Ascending aorta (tissue), 2 donors: ENCODE measurements at regions not wholly inside any gene's neighbourhood (a gene's known extent, or its start where the extent isn't known, plus 50 kb on each side); places are given as distances from the start of the nearest gene placed in this dataset.

ENCODE experiments used
- DNase-seq, 2 donors: peaks; one replicate each; pipeline ENCODE4 v3.0.0-alpha.2; 2019; ENCODE audit warnings: low spot score in 2 of 2
- H3K27ac ChIP-seq, 2 donors: fragments of 200-600 bp; sonication (generic); one replicate each; pipeline ENCODE4 v1.5.1; 2016 to 2017; ENCODE audit warnings: mild to moderate bottlenecking in 1 of 2
- H3K27me3 ChIP-seq: fragments of 200-600 bp; sonication (generic); one replicate; pipeline ENCODE4 v1.5.1; 2017
- H3K36me3 ChIP-seq, 2 donors: fragments of 200-600 bp; sonication (generic); one replicate each; pipeline ENCODE4 v1.5.1; 2016
- H3K4me1 ChIP-seq, 2 donors: fragments of 200-600 bp; sonication (generic); one replicate each; pipeline ENCODE4 v1.5.1; 2016 to 2017; ENCODE audit warnings: mild to moderate bottlenecking in 1 of 2
- H3K4me3 ChIP-seq, 2 donors: fragments of 200-600 bp; sonication (generic); one replicate each; pipeline ENCODE4 v1.5.1; 2016 to 2017; ENCODE audit warnings: mild to moderate bottlenecking in 1 of 2
- H3K9me3 ChIP-seq, 2 donors: fragments of 200-600 bp; sonication (generic); one replicate each; pipeline ENCODE4 v1.5.1; 2016
- intact Hi-C: fragments of 100-400 bp; cut with DNase I; formaldehyde crosslinking; loops from one replicate; pipeline ENCODE4 v1.15.1; 2023
- TF ChIP-seq, protein P1 (sequence below), 3 experiments: fragments of 200-600 bp in 2 of 3; fragments of 450-650 bp in 1 of 3; sonication (generic) in 2 of 3; IDR thresholded peaks; one replicate each; pipeline ENCODE4 v1.5.1; 2016 to 2019; ENCODE audit warnings: antibody characterized with exemption in 3 of 3, mild to moderate bottlenecking in 1 of 3, moderate library complexity in 1 of 3

DNA sequence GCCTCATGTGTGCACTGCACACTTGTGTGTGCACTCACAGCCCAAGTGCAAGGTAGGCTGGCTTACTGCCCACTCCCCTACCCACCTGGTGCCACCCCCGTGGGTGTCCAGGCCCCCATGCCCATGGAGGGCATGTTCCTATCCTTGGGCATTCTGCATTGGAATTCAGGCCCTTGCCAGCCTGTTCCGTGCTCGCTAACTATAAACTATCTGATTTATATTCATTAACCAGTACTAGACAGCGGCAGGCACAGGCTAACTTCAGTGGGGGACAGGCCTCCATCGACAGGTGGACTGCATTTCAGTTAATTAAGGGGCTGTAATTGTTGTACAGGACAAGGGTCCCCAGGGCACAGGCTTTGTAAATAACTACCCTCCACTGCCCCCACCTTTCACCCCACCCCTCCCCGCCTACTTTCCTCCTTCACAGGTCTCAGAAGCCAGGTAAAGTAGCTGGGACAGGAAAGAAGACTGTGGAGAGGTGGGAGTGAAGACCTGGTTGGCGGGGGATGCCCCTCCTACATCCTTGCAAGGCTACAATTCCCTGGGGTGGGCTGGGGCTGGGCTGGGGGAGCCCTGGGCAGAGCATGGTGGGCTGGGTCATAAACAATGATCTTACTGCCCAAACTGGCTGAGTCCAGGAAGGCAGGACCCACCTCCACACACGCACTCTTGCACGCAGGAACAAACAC lies 119.0 kb upstream of the LHX1 start:
- Histone ChIP-seq H3K27ac (no peak overlapping the region), H3K9me3 (no peaks in the 10 kb centered on the region), H3K36me3 (no peaks in the 10 kb centered on the region), H3K4me1 (no peaks in the 10 kb centered on the region), H3K4me3 (no peak overlapping the region), H3K27me3 (no peaks in the 10 kb centered on the region)
- intact Hi-C loops = no loop called here
- TF ChIP-seq, protein P1, sequence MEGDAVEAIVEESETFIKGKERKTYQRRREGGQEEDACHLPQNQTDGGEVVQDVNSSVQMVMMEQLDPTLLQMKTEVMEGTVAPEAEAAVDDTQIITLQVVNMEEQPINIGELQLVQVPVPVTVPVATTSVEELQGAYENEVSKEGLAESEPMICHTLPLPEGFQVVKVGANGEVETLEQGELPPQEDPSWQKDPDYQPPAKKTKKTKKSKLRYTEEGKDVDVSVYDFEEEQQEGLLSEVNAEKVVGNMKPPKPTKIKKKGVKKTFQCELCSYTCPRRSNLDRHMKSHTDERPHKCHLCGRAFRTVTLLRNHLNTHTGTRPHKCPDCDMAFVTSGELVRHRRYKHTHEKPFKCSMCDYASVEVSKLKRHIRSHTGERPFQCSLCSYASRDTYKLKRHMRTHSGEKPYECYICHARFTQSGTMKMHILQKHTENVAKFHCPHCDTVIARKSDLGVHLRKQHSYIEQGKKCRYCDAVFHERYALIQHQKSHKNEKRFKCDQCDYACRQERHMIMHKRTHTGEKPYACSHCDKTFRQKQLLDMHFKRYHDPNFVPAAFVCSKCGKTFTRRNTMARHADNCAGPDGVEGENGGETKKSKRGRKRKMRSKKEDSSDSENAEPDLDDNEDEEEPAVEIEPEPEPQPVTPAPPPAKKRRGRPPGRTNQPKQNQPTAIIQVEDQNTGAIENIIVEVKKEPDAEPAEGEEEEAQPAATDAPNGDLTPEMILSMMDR (IDR thresholded peaks at IDR 0.05) = no peak
- DNase-seq = no peak

DNA sequence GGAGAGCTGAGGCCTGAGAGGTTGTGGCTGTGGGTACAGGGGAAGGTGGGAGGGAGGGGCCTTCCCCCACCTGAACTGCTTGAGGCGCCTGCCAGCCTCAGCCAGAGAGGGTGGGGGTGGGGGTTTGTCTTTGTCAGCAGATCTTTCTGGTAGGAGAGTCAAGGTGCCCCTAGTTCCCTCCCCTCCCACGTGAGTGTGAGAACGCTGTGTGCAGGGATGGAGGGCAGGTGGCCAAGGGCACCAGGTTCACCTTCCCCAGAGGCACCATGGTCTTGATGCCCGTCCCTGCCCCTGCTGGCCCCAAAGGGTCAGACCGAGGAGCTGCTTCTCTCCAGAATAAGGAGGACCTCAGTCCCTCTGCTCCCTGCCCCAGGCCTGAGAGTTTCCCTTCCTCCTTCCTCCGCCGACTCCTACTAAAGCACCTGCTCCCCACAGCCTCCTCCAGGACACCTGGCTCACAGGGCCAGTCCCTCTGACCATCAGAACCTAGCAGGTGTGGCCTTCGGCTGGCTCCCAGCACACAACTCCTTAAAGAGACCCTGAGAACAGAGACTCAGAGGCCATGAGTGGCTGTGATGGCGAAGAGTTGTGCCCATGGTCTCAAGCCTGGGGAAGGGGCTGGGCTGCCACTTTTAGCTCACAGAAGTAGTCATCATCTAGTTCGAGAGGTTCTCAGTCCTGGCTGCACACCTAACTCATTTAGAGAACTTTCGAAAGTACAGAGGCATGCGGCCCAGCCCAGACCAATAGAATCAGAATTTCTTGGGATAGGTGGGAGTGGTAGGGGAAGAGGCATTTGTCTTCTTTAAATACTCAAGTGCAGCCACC lies 113.2 kb upstream of the LHX1 start:
- no peaks in the 10 kb centered on the region for H3K4me1 ChIP-seq
- no peaks in the 10 kb centered on the region for H3K36me3 ChIP-seq
- TF ChIP-seq, protein P1 (IDR thresholded peaks at IDR 0.05) = no peak
- no peaks in the 10 kb centered on the region for H3K27me3 ChIP-seq
- no peak overlapping the region for H3K4me3 ChIP-seq
- DNase-seq = no peak
- no peak overlapping the region for H3K27ac ChIP-seq
- H3K9me3 ChIP-seq = no peaks in the 10 kb centered on the region
- intact Hi-C loops = no loop called here

DNA sequence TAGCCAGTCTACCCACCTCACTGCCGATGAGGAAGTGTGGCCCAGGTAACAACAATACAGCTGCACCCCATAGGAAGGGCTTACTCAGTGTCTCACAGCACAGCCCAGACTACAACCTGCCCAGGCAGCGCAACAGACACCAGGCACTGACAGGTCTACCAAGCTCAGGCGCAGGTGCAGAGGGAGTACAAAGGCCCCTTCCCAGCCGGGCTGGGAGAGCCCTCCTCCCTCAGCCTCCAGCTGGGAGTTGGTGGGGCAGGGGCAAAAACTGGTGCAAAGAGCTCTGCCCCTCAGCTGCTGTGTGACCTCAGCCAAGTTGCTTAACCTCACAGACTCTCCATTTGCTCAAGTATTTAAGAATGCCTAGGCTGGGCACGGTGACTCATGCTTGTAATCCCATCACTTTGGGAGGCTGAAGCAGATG lies 112.6 kb upstream of the LHX1 start:
- intact Hi-C loops = no loop called here
- no peak for DNase-seq

DNA sequence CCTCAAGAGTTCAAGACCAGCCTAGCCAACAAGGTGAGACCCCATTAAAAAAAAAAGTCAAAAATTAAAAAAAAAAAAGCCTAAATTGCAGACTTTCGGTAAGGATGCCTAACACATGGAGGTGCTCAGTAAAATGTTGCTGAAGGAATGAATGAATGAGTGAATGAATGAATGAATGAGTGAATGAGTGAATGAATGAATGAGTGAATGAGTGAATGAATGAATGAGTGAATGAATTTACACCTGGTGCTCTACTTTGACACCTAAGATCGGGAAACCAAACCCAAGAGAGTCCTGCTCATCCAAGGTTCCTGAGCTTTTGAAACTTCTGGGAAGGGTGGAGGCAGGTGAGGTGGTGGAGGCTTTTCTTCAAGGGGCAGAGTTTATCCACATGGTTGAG lies 112.2 kb upstream of the LHX1 start:
- Histone ChIP-seq H3K9me3 (no peaks in the 10 kb centered on the region), H3K4me3 (no peak overlapping the region), H3K4me1 (no peaks in the 10 kb centered on the region), H3K36me3 (no peaks in the 10 kb centered on the region), H3K27me3 (no peaks in the 10 kb centered on the region), H3K27ac (no peak overlapping the region)
- intact Hi-C loops = no loop called here
- TF ChIP-seq, protein P1 (IDR thresholded peaks at IDR 0.05) = no peak
- no peak for DNase-seq

More for the DNA sequence above, 112.6 kb upstream of the LHX1 start:
- H3K4me3 ChIP-seq = no peak overlapping the region
- H3K36me3 ChIP-seq = no peaks in the 10 kb centered on the region
- H3K27ac ChIP-seq = no peak overlapping the region
- no peaks in the 10 kb centered on the region for H3K27me3 ChIP-seq
- TF ChIP-seq, protein P1 (IDR thresholded peaks at IDR 0.05) = no peak
- H3K4me1 ChIP-seq = no peaks in the 10 kb centered on the region
- H3K9me3 ChIP-seq = no peaks in the 10 kb centered on the region

DNA sequence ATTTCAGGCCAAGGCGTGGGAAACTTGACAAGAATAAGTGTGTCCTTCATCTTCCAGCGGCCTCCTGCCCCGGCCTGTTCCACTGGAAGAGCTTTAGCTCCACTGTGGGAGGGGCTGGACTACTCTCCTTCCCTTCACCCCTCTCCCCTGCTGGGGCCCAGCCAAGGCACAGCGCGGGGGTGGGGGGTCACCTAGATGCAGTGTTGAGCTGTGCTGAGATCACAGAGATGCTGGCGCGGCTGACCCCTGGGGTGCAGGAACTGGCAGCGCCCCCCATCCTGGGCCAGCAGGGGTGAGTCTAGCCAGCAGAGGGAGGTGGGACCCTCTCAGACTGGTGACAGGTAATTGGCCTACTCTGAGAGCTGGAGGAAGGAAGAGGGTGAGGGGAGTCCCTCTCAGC lies 111.8 kb upstream of the LHX1 start:
- no peaks in the 10 kb centered on the region for H3K4me1 ChIP-seq
- no peaks in the 10 kb centered on the region for H3K9me3 ChIP-seq
- no peak for DNase-seq
- no peak overlapping the region for H3K27ac ChIP-seq
- TF ChIP-seq, protein P1 (IDR thresholded peaks at IDR 0.05) = no peak
- intact Hi-C loops = no loop called here
- no peaks in the 10 kb centered on the region for H3K36me3 ChIP-seq
- no peaks in the 10 kb centered on the region for H3K27me3 ChIP-seq
- H3K4me3 ChIP-seq = no peak overlapping the region
